AG09309 (cell line): ENCODE measurements at regions not wholly inside any gene's neighbourhood (a gene's known extent, or its start where the extent isn't known, plus 50 kb on each side); places are given as distances from the start of the nearest gene placed in this dataset.
"Not testable (repeated sequence)": the region's sequence is repeated elsewhere in the genome, so short reads cannot be mapped to it uniquely, and the experiment has no call there.

ENCODE experiments used
- DNase-seq: peaks from one replicate; pipeline ENCODE4 v3.0.0-alpha.2; 2010; ENCODE audit warnings: low read depth
- H3K4me3 ChIP-seq: 2 replicates; pipeline ENCODE4 v1.5.1; 2011; ENCODE audit warnings: mild to moderate bottlenecking, low read depth, low read length, moderate library complexity; ENCODE audit not compliant: control insufficient read depth
- CTCF ChIP-seq: IDR thresholded peaks from 2 replicates; pipeline ENCODE4 v1.5.1; 2011; ENCODE audit warnings: mild to moderate bottlenecking, low read depth, low read length, inconsistent platforms; ENCODE audit not compliant: insufficient read depth, control insufficient read depth; ENCODE audit errors: missing control alignments

GRCh38 chr5:2537378-2538145 lies 213.9 kb downstream of the IRX2 start:
- TF ChIP-seq CTCF = no peak
- no peak for DNase-seq
- H3K4me3 ChIP-seq = no peak overlapping the region

- TF ChIP-seq CTCF = no peak
- no peak overlapping the region for H3K4me3 ChIP-seq
- DNase-seq = no peak
Measured at GRCh38 chr5:2536632-2537377, 214.7 kb downstream of the IRX2 start.

GRCh38 chr5:2534970-2535369 lies 216.5 kb downstream of the IRX2 start:
- no peak for TF ChIP-seq CTCF
- no peak for DNase-seq
- no peak overlapping the region for H3K4me3 ChIP-seq

- no peak for DNase-seq
- H3K4me3 ChIP-seq = no peak overlapping the region
- no peak for TF ChIP-seq CTCF
Measured at GRCh38 chr5:2534251-2534650, 217.2 kb downstream of the IRX2 start.

- not testable (repeated sequence) for DNase-seq, H3K4me3 ChIP-seq
Measured at GRCh38 chr5:2533848-2534247, 217.6 kb downstream of the IRX2 start.

GRCh38 chr5:2532809-2533208 lies 218.7 kb downstream of the IRX2 start:
- no peak for TF ChIP-seq CTCF
- no peak for DNase-seq
- no peak overlapping the region for H3K4me3 ChIP-seq

GRCh38 chr5:2531318-2531717 lies 220.2 kb downstream of the IRX2 start:
- no peak overlapping the region for H3K4me3 ChIP-seq
- TF ChIP-seq CTCF = no peak
- no peak for DNase-seq
